Duodenal mucosa (tissue), 2 donors: ENCODE measurements at regions not wholly inside any gene's neighbourhood (a gene's known extent, or its start where the extent isn't known, plus 50 kb on each side); places are given as distances from the start of the nearest gene placed in this dataset.
"Not testable (repeated sequence)": the region's sequence is repeated elsewhere in the genome, so short reads cannot be mapped to it uniquely, and the experiment has no call there.

Experiments used
- H3K27ac ChIP-seq: one replicate; pipeline ENCODE4 v1.7.0; 2013; ENCODE audit warnings: low read depth, low read length
- H3K27me3 ChIP-seq, 2 donors: one replicate each; pipeline ENCODE4 v1.7.0; 2013; ENCODE audit warnings: low read length in 2 of 2, control low read depth in 1 of 2; ENCODE audit not compliant: insufficient read depth in 2 of 2, control insufficient read depth in 1 of 2
- H3K36me3 ChIP-seq, 2 donors: one replicate each; pipeline ENCODE4 v1.7.0; 2013; ENCODE audit warnings: low read length in 2 of 2, control low read depth in 1 of 2; ENCODE audit not compliant: insufficient read depth in 2 of 2, control insufficient read depth in 1 of 2
- H3K4me1 ChIP-seq, 2 donors: one replicate each; pipeline ENCODE4 v1.7.0; 2013; ENCODE audit warnings: low read length in 2 of 2, control low read depth in 1 of 2; ENCODE audit not compliant: insufficient read depth in 2 of 2, control insufficient read depth in 1 of 2
- H3K4me3 ChIP-seq, 2 donors: one replicate each; pipeline ENCODE4 v1.7.0; 2013; ENCODE audit warnings: low read length in 2 of 2, low read depth in 1 of 2
- H3K9ac ChIP-seq, 2 donors: one replicate each; pipeline ENCODE4 v1.7.0; 2013; ENCODE audit warnings: low read length in 2 of 2, low read depth in 1 of 2
- H3K9me3 ChIP-seq, 2 donors: one replicate each; pipeline ENCODE4 v1.7.0; 2013; ENCODE audit warnings: low read length in 2 of 2, control low read depth in 1 of 2; ENCODE audit not compliant: control insufficient read depth in 1 of 2

DNA sequence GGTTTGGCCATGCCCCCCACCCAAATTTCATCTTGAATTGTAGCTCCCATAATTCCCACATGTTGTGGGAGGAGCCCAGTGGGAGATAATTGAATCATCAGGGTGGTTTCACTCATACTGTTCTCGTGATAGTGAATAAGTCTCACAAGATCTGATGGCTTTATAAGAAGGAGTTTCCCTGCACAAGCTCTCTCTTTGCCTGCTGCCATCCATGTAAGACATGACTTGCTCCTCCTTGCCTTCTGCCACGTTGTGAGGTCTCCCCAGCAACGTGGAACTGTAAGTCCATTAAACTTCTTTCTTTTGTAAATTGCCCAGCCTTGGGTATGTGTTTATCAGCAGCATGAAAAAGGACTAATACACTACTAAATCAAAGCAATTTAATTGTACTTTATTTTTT, 507.3 kb upstream of the JAG1 start:
- H3K9ac ChIP-seq, H3K27ac ChIP-seq, H3K27me3 ChIP-seq, H3K36me3 ChIP-seq, H3K9me3 ChIP-seq, H3K4me3 ChIP-seq, H3K4me1 ChIP-seq: not testable (repeated sequence)

- Histone ChIP-seq H3K9ac (no peak overlapping the region), H3K4me3 (no peak overlapping the region), H3K27ac (no peak overlapping the region), H3K4me1 (no peaks in the 10 kb centered on the region), H3K9me3 (peaks cover 0 to 5% of the 10 kb centered on the region in 2 donors), H3K27me3 (no peaks in the 10 kb centered on the region), H3K36me3 (no peaks in the 10 kb centered on the region)
Measured at GRCh38 chr20:11181966-11182365, 508.2 kb upstream of the JAG1 start.

GRCh38 chr20:11182720-11183119, 508.9 kb upstream of the JAG1 start:
- H3K9ac ChIP-seq = no peak overlapping the region
- no peak overlapping the region for H3K27ac ChIP-seq
- H3K9me3 ChIP-seq = peaks cover 0 to 5% of the 10 kb centered on the region in 2 donors

GRCh38 chr20:11186301-11187008, 512.7 kb upstream of the JAG1 start:
- peaks cover 0 to 5% of the 10 kb centered on the region in 2 donors for H3K9me3 ChIP-seq
- H3K27me3 ChIP-seq = no peaks in the 10 kb centered on the region
- H3K36me3 ChIP-seq = no peaks in the 10 kb centered on the region
- H3K4me1 ChIP-seq = no peaks in the 10 kb centered on the region
- no peak overlapping the region for H3K9ac ChIP-seq
- no peak overlapping the region for H3K27ac ChIP-seq
- H3K4me3 ChIP-seq = no peak overlapping the region

More at GRCh38 chr20:11182720-11183119, 508.9 kb upstream of the JAG1 start:
- no peaks in the 10 kb centered on the region for H3K4me1 ChIP-seq
- H3K4me3 ChIP-seq = no peak overlapping the region
- H3K27me3 ChIP-seq = no peaks in the 10 kb centered on the region
- H3K36me3 ChIP-seq = no peaks in the 10 kb centered on the region

DNA sequence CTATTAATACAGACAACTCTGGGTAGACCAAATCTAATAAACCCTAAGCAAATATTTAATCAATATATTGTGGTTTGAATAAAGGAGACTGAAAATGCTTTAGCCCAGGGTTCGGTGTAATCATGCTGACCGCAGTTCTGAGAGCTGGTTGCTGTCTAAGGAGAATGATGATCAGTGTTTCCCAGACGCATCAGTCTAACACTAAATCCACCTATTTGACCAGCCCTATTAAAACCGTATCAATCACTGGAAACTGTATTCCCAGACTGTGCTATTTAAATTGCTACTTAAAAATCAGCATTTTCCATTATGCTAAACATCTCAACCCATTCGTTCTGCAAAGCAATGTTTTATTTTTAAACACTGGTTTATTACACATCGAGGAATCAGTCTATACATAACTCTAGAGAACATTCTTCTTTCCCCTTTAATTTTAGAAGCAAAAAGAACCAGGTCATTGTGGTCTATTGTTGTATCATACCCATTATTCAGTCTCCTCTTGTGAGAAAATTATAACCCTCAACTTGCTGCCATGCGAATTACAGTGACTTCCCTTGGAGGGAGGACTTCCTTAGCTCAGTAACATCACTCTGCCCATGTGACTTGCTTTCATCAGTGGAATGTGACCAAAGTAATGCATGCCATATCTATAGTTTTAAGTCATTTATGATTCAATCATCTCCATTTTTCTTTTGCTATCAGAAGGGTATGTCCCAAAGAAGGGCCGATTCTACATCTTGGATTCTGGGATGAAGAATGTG, 515.2 kb upstream of the JAG1 start:
- no peak overlapping the region for H3K27ac ChIP-seq
- no peaks in the 10 kb centered on the region for H3K27me3 ChIP-seq
- peaks cover 0 to 5% of the 10 kb centered on the region in 2 donors for H3K9me3 ChIP-seq
- H3K4me3 ChIP-seq = no peak overlapping the region
- H3K9ac ChIP-seq = no peak overlapping the region
- no peaks in the 10 kb centered on the region for H3K36me3 ChIP-seq
- H3K4me1 ChIP-seq = no peaks in the 10 kb centered on the region

- Histone ChIP-seq H3K27ac (no peak overlapping the region), H3K4me3 (no peak overlapping the region), H3K4me1 (peaks cover 4 to 8% of the 10 kb centered on the region in 2 donors), H3K27me3 (no peaks in the 10 kb centered on the region), H3K36me3 (no peaks in the 10 kb centered on the region), H3K9me3 (no peaks in the 10 kb centered on the region), H3K9ac (no peak overlapping the region)
Measured at GRCh38 chr20:11190741-11191140, 516.9 kb upstream of the JAG1 start.

DNA sequence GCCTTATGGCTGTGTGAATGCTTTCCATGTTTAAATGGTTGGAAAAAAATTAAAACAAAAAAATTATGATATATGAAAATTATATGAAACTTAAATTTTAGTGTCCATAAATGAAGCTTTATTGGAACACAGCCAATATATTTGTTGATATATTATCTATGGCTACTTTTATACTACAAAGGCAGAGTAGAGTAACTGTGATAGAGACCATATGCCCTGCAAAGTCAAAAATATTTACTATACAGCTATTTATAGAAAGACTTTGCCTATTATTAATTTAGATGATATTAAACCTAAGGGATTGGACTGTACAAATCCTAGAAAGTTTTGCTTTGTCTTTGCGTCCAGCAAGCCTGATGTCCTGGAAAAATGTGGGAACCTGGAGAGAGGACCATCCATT, 518.3 kb upstream of the JAG1 start:
- no peaks in the 10 kb centered on the region for H3K27me3 ChIP-seq
- H3K4me3 ChIP-seq = no peak overlapping the region
- no peaks in the 10 kb centered on the region for H3K36me3 ChIP-seq
- no peak overlapping the region for H3K27ac ChIP-seq
- H3K9ac ChIP-seq = no peak overlapping the region
- no peaks in the 10 kb centered on the region for H3K9me3 ChIP-seq
- peaks cover 7 to 15% of the 10 kb centered on the region in 2 donors for H3K4me1 ChIP-seq

- H3K36me3 ChIP-seq = no peaks in the 10 kb centered on the region
- H3K27me3 ChIP-seq = no peaks in the 10 kb centered on the region
- no peak overlapping the region for H3K27ac ChIP-seq
- no peak overlapping the region for H3K9ac ChIP-seq
- H3K9me3 ChIP-seq = no peaks in the 10 kb centered on the region
- peaks cover 7 to 15% of the 10 kb centered on the region in 2 donors for H3K4me1 ChIP-seq
- no peak overlapping the region for H3K4me3 ChIP-seq
Measured at GRCh38 chr20:11193241-11193640, 519.4 kb upstream of the JAG1 start.

GRCh38 chr20:11195169-11195568, 521.4 kb upstream of the JAG1 start:
- Histone ChIP-seq H3K4me1 (peaks cover 16 to 29% of the 10 kb centered on the region in 2 donors), H3K27me3 (no peaks in the 10 kb centered on the region), H3K9ac (no peak overlapping the region), H3K4me3 (no peak overlapping the region), H3K36me3 (no peaks in the 10 kb centered on the region), H3K27ac (no peak overlapping the region), H3K9me3 (no peaks in the 10 kb centered on the region)

- peaks cover 16 to 33% of the 10 kb centered on the region in 2 donors for H3K4me1 ChIP-seq
- no peak overlapping the region for H3K27ac ChIP-seq
- no peak overlapping the region for H3K9ac ChIP-seq
- H3K4me3 ChIP-seq = no peak overlapping the region
- H3K36me3 ChIP-seq = no peaks in the 10 kb centered on the region
- no peaks in the 10 kb centered on the region for H3K9me3 ChIP-seq
- H3K27me3 ChIP-seq = no peaks in the 10 kb centered on the region
Measured at GRCh38 chr20:11195899-11196558, 522.2 kb upstream of the JAG1 start.
